DMS 273 (cell line): ENCODE measurements at regions not wholly inside any gene's neighbourhood (a gene's known extent, or its start where the extent isn't known, plus 50 kb on each side); places are given as distances from the start of the nearest gene placed in this dataset.
A peak's percentile ranks its signal among the peaks of the same experiment; 100 is the strongest.
"Not testable (repeated sequence)": the region's sequence is repeated elsewhere in the genome, so short reads cannot be mapped to it uniquely, and the experiment has no call there.

ENCODE experiments used
- DNase-seq: peaks from one replicate; lab custom pipeline; 2025; ENCODE audit not compliant: unreplicated experiment; lab: John Stamatoyannopoulos, UW

DNA sequence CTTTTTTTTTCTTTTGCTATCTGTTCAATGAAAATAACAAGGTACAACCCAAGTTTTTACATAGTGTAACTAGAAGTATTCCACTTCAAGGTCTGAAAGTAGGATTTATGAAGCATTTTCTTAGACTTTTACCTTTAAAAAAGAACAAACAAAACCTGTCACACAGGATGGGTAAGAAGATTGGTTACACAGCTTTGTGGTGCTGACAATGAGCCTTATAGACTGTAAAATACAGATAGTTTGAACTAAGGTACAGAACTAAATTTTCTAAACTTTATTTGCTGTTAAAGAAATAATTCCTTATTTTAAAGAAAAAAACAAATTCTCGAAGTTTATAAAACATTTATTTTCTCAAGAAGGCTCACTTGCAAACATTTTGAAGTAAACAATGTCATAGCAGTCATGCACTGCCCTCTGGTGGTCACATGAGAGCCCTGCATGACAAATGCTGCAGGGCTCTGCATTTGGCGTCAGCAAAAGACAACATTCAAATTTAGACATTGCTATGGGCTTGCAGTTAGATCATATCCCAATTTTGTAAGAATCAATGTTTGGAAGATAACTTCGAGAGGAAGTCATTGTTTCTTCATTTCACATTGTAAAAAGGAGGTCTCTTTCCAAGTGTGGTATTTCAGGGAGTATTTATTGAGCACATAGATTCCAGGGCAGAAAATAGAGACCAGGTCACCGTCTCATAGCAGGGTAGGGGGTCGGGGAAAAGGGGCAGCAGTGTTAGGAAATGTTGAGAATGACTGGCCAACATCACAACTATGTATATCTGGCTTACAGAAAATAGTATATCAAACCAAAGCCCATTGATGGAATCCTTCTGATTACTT is 115.3 kb upstream of the FMN2 start:
- peak; percentile 74 for DNase-seq

DNA sequence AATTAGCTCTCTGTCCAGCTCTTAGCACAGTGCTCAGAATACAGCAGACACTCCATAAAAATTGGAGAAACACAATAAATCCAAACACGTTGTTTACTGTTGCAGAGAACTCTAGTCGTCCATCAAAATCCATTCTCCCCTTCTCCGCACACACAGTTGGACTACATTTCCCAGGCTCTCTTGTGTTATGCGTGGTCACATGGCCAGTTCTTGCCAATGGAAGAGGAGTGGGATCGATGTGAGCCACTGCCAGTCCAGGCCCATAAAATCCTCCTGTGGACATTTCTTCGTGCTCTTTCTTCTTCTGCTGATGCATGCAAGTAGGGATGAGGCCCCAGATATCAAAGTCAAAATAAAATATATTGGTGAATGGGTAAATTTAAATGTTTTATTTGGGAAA is 114.3 kb upstream of the FMN2 start:
- DNase-seq = no peak

DNA sequence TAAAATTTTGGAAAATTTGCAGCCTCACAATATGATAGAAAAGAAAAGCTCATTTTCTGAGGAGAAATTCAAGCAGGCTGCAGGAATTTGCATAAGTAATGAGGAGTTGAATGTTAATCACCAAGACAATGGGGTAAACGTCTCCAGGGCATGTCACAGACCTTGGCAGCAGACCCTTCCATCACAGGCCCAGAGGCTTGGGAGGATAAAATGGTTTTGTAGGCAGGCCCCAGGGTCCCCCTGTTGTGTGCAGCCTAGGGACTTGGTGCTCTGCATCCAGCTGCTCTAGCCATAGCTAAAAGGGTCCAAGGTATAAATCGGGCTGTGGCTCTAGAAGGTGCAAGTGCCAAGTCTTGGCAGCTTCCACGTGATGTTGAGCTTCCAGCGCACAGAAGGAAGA is 112.2 kb upstream of the FMN2 start:
- DNase-seq = no peak

DNA sequence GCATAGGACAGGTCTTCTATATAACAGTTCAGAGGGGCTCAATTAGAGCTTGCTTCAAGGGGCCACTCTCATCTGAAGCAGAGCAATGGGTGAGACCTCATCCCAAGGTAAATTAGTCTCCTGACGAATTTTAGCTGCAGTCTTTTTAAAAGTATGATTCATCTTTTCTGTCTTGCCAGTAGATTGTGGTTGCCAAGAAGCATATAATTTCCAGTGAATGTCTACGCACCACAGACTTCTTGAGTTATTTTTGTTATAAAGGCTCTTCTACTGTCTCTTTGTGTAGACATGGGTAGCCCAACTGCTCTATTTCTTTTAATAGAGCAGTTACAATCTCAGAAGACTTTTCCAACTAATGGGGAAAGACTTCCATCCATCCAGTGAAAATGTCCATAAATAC is 108.9 kb upstream of the FMN2 start:
- no peak for DNase-seq

DNA sequence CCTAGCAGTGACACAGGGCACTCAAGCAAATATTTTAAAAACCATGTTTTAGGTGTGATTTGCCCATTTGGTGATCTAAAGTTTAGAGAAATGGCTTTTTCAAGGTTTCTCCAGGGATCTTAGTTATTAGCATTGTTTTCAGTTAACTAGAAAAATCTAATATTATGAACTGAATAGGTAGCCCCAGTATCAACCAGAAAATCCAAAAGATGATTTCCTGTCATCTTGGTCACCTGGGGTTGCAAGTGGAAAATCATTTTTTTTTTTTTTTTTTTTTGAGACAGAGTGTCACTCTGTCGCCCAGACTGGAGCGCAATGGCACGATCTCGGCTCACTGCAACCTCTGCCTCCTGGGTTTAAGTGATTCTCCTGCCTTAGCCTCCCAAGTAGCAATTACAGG is 106.6 kb upstream of the FMN2 start:
- DNase-seq = no peak

DNA sequence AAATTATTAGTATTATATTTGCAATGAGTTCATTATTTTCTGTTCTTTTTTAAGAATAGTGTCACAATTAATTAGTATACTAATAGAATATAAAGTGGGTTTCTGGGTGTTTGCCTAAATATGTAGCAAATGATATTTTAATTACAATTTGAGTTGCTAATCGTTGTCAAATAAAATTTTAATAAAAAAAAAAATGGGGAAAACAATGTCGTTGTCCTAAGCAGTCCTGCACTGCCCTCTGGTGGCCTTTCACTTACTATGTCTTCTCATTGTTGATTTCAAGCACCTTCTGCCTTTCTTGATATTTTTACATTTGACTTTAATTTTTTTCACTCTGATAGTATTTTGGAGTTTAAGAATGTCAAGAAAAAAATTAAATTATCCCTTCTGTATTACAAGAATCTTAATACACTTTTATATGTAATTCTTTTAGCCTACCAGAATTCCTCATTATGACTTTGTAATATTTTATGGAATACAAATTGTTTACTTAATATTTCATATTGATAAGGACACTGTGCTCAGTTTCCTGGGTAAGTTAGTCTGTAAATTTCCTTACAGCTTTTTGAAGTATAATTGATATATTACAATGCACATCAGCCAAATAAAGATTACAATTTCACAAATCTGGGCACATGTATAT is 104.5 kb upstream of the FMN2 start:
- DNase-seq = peak; percentile 65

DNA sequence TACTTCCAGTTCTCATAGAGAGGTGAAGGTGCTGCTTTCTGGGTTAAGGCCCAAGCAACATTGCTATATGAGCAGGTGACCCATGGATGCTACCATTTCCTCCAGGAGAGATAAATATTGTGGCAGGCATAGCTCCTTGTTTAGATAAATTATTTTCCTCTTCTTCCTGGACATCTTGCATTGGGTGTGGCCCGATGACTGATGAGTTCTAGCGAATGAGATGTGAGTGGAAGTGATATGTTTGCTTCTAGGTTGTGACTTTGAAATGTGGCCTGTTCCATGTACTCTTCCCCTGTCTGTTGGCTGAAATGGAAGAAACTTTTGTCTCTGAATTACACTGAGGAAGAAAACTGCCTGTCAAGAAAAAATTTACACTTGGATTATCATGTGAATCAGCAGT is 101.7 kb upstream of the FMN2 start:
- DNase-seq = no peak

DNA sequence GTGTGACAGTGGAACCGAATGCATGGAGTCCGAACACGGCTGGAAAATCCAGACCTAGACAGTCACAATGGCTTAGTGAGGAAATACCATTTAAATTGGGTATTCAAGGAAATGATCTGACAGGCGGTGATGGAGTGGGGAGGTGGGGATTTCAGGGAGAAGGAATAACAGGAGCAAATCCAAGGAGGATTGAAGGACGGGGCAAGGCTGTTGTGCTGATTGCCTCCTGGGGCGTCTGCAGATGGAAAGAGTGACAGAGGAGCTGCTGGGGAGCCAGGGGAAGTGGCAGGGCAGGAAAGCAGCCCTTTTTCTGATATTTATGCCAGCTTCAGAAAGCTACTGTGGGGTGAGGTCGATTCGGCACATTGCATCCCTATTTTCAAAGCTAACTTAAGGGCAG is 99.1 kb upstream of the FMN2 start:
- not testable (repeated sequence) for DNase-seq

DNA sequence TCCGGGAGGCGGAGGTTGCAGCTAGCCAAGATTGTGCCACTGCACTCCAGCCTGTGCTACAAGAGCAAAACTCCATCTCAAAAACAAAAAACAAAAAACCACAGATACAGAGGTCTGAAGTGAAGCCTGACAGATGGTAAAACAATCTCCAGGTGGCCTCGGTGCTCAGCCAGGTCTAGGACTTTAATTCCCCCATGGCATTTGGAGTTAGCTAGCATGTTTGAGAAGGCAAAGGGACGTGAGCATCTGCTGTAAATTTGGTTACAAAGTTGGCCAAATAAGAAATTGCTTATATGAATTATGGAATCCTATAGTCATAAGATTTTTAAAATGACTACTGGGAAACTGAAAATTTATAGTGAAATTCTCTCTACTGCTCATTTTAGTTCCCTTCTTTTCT is 98.3 kb upstream of the FMN2 start:
- DNase-seq = no peak

DNA sequence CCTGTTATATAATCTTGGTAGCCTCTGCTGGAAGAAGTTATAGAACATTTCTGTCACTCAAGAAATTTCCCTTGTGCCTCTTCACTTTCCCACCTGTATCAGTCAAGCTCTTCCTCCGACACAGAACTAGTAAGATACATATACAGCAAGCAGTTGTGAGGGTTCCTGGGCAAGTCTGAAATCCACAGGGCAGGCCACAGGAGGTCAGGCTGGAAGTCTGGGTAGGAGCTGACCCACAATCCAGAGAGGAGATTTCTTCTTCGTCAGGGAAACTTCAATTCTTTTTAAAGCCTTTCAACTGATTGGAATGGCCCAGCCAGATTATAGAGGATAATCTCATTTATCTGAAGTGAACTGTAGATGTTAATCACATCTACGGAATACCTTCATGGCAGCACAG is 96.4 kb upstream of the FMN2 start:
- no peak for DNase-seq

DNA sequence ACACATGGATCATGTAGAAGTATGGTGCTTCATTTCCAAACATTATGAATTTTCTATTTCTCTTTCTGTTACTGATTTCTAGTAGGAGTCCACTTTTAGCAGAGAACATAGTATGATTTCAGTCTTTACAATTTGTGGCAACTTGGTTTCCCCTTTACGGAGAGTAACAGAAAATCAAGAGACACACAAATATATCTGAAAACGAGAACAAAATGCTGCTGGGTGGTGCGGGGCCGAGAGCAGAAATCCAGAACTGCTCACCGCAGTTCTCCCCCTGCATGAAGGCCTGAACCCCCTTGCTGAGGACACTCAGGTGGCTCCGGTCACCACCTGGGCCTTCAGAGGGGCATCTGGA is 94.5 kb upstream of the FMN2 start:
- no peak for DNase-seq

DNA sequence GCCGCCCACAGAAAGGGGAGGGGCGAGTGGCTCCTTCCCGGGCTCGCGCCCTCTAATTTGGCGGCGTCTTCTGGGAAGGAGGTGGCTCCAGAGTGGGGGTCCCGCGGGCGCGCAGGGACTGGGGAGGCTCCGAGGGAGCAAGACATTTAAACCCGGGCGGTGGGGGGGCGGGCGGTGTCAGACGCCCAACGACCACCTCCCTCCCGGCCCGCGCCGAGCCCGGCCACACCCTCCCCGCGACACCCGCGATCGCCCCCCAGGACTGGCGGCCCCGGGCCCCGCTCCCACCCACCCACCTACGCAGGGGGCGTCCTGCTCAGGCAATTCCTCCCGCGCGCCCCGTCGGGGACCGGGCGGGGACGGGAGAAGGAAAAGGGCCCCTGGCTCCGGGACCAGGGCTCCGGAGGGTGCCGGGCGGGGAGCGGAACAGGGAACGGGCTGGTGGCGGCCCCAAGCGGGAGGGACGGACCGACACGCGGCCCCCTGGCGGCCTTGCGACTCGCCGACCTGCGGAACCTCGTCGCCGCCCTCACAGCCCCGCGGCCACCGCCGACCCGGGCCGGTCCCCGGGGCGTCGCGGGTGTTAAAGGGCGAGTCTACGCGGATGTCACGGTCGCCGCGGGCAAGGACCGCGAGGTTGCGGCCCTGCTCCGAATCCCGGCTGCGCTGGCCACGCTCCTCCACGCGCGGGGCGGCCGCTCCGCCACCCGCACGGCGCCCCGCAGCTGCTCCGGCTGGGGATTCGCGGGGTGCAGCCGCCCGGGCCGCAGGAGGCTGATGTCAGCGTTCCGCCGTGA is 94.0 kb upstream of the FMN2 start:
- DNase-seq = peak; percentile 36

DNA sequence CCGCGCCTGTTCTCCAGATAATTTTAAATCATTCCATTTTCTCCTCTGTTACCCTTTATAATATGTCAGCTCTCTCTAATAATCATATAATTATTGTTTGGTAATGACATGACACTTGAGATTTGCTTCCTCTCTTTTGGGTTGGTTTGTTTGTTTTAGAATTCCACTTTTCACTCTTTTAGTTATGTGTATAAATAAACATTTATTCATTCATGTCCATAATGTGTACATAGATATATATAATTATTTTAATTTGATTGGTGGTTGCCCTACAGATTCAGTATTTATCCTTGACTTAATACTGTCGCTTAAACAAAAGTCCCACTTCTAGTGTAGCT is 93.4 kb upstream of the FMN2 start:
- DNase-seq = no peak

DNA sequence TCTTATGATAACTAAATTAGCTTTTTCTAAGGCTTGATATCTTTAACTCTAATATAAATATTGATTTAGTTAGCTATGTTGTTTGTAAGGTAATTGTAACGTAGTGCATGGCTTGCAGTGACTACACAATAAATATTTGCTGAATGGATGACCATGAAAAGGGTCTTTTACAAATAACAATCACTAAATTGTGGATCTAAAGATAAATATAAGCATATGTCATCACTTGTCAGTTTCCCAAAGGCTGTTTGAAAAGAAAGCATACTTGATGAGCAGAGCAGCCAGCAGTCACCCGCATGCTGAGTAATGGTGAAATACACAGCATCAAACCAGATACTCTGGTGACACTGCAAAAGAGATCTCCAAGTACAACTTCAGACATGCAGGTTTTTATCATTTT is 92.5 kb upstream of the FMN2 start:
- no peak for DNase-seq

DNA sequence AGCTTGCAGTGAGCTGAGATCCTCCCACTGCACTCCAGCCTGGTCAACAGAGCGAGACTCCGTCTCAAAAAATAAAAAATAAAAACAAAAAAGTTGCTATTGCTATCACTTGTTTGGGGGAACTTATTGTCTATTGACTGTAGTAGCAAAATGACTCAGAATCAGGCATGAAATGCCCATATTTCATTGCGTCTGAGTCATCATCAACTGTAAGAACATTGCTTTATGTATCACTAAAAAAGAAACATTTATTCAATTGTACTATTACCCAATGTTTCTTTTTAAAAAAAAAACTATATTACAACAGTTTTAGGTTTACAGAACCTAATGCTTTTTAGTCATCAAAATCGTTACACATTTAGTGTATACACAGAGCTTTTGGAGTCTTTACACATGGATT is 91.0 kb upstream of the FMN2 start:
- no peak for DNase-seq

DNA sequence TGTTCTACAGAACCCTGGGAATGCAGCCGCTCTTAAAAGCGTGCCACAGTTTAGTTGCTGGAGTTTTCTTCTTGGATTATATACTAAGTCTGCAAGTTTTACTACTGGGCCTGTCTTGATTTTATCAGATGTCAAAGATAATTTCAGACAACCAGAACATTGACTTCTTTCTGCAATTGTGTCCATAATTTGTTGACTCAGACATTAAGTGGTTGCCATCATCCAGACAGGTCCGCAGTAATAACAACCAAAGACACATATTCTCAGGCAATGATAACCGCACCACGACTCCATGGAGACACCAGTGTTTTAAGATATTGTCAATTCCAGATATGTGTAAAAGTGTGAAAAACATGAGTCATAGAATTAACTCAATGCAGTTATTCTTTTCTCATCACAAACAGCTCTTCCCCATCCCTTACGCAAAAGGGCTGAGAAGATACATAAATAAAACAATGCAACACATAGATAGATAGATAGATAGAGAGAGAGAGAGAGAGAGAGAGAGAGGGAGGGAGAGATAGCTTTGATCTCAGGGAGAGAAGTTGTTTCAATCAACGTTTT is 90.4 kb upstream of the FMN2 start:
- no peak for DNase-seq

DNA sequence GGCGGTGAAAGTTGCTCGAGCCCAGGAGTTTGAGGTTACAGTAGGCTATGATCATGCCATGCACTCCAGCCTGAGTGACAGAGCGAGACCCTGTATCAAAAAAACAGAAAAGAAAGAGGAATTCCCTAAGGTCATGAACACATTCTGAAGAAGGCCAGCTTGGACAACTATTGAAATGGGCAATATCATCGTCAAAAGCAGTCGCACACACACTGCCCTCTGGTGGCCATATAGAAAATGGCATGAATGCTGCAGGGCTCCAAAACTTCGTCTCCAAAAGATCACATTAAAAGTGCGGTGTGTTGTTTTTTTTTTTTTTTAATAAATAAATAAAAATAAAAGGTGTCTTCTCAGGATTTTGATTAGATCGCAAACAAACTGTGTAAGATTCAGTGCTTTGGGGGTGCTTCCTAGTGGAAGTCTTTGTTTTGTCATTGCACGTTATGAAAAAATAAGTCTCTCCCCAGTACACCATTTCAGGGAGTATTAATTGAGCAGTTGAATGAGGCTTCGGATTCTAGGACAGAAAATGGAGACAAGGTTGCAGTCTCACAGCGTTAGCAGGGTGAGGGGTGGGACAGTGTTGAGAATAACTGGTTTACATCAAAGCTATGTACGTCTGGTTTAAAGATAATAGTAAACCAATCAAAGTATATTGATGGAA is 87.5 kb upstream of the FMN2 start:
- peak; percentile 49 for DNase-seq

DNA sequence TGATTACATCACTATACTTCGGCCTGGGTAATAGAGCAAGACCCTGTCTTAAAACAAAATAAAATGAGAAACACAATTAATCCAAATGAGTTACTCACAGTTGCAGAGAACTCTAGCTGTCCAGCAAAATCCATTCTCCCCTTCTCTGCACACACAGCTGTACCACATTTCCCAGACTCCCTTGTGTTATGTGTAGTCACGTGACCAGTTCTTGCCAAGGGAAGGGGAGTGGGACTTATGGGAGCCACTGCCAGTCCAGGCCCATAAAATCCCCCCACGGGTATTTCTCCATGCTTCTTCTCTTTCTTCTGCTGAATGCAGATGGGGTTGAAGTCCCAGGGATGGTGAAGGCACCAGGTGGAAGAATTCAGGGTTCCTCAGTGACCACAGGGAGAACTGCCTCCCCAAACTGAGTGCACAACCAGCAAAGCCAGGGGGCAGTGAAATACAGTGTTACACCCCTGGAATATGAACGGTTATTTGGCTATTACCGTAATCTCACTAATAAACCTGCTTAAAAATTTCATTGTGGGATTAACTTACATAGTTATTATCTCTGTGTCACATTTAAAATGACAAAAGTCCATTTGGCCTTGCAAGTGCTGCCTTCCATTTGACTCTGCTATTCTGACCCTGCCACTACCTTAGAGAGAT is 85.6 kb upstream of the FMN2 start:
- no peak for DNase-seq

DNA sequence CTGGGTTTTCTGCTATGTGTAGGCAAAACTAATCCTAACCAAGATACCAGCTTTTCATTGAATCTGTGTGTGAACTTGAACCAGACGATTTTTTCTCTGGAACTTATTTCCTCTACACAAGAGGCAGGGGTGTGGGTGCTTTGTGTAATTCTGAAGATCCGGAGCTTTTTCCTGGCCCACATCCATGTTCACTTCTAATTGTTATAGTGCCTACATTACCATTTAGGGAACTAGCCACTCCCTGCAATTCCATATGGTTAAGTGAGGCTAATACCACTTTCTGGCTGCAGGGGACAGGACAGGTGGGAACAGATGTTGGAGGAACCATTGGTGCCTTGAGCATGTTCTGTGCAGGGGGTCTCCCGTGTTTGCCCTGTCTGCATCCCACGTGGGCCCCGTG is 83.4 kb upstream of the FMN2 start:
- DNase-seq = no peak

DNA sequence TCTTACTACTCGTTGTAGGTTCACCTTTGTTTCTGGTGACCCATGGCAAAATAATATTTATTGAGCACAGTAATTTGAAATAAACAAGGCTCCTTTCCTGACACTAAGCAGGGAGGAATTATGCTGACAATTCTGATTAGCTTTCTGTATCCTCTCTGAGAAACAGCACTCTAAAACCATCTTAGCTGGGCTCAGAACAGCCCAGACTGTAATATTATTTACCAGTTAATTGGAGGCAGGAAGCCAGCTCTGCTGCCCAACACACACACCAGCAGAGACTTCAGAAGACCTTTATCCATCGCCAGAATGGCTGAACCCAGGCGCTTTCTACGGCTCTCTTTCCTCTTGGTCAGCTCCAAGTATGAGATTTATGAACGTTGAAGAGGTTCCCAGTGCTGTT is 77.6 kb upstream of the FMN2 start:
- DNase-seq = no peak

DNA sequence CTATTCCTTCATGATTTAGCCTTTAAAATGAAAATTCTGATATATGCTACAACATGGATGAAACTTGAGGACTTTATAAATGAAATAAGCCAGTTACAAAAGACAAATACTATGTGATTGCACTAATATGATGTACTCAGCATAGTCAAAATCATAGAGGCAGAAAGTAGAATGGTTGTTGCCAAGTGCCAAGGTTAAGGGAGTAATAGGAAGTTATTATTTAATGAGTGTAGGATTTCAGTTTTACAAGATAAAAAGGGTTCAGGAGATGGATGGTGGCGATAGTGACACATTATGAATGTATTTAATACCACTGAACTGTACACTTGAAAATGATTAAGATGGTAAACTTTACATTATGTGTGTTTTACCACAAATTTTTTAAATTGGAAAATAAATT is 73.1 kb upstream of the FMN2 start:
- no peak for DNase-seq
